HG02870 (cell line): ENCODE measurements at regions not wholly inside any gene's neighbourhood (a gene's known extent, or its start where the extent isn't known, plus 50 kb on each side); places are given as distances from the start of the nearest gene placed in this dataset.

Experiments
- ATAC-seq: cut with Tn5 transposase; IDR thresholded peaks from one replicate; pipeline ENCODE4 v1.9.1; 2021; ENCODE audit warnings: mild to moderate bottlenecking, moderate library complexity; ENCODE audit not compliant: unreplicated experiment

DNA sequence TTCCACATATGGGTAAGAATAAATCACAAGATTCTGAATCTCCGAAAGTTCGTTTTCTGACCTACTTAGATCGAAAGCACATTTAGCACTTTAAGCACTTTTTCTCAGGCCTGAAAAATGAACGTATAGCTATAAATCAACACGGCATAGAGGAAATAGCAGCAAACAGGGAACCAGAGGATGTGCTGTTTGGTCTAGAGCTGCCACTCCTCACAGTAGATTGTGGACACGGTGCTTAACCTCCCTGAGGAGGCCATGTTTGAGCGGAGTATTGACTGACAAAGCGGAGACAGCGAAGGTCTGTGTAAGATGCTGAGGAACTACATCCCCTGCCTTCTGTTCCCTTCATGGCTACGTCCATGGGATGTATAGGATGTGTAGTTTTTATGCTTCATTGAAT, 452.8 kb upstream of the NCAM2 start:
- no peak for ATAC-seq

- no peak for ATAC-seq
Observed at GRCh38 chr21:20551939-20552338, 446.3 kb upstream of the NCAM2 start.

DNA sequence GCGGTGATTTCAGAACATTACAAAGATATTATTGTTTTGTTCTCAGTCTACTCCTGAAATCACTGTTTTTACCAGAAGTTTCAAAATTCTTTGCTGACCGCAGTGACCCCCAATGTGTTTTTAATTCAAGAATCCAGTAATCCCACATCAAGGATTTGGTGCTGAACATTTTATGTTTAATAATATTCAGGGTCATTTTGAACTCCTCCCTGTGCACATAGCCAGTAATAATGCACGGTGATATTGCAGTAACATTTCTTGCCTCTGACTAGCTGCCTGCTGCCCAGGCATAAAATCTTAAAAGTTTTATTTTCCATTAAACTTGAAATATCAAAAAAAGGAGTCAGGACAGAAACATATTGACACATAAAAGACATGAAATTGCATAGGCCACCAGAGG, 443.4 kb upstream of the NCAM2 start:
- ATAC-seq = no peak

DNA sequence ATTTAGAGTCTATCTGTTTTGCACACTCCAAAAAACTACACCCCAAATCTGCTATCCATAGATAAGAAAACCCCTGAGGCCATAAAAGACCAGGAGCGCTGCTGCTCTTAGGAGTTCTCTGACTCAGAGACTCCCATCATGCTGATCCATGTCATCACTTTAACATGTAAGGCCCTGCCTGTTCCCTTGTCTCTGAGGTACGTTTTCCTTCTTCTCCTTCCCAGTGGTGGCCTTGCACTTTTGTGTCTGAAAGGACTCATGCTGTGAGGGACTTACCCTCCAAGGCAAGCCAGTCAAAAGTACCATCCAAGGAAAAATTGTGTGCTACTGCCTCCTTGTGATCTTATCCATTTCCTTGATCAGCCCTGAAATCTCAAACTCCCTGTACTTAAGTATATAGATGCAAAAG, 427.4 kb upstream of the NCAM2 start:
- ATAC-seq = no peak

DNA sequence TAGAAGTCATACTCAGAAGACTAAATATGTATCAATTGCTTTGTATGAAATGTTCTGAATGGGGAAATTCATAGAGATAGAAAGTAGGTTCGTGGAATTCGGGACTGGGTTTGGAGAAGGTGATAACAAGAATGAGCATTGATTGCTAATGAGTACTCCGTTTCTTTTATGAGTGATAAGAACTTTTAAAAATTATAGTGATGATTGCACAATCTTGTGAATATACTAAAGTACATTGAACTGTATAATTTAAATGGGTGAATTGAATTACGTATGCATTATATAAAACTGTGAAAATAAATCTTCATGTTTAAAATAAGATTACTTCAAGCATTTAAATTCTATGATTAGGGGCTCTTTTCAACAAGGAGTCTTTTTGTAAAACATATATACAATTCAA, 425.6 kb upstream of the NCAM2 start:
- ATAC-seq = no peak

GRCh38 chr21:20581361-20581760, 416.8 kb upstream of the NCAM2 start:
- ATAC-seq = no peak

DNA sequence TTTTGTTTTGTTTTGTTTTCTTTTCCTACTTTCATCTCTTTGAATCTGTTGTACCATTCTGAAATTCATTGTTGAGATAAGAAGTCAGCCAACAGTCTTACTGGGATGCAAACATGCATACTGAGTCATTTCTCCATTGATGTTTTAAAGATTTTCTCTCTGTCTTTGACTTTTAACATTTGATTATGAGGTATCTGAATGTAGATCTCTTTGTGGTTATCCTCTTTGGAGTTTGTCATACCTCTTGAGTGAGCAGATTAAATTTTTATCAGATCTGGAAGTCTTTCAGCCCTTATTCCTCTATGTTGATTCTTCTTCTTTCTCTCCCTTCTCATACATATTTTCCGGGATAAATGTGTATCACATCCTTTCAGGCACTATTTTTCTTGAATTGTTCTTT, 406.9 kb upstream of the NCAM2 start:
- no peak for ATAC-seq

DNA sequence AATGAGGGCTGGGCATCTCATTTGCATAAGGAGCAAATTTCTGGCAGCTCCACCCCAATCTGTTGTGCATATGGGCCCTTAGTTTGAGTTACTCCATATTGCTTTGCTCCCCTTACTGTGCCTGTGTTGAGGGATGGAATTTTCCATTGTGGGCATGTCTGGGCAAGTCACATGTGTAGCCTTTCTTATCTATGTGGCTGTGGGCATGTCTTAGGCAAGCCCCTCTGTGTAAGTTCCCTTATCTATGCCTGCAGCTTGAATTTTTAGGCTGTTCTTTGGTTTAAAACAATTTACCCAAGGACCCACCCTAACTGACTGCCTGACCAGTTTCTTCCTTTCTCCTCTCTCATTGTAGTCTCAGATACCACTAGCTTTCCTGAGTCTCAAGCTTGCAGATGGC, 405.7 kb upstream of the NCAM2 start:
- ATAC-seq = no peak

GRCh38 chr21:20603236-20603635, 395.0 kb upstream of the NCAM2 start:
- no peak for ATAC-seq

GRCh38 chr21:20611008-20611407, 387.2 kb upstream of the NCAM2 start:
- ATAC-seq = no peak

- ATAC-seq = no peak
Observed at GRCh38 chr21:20613654-20614053, 384.6 kb upstream of the NCAM2 start.

- ATAC-seq = no peak
Observed at GRCh38 chr21:20617130-20617529, 381.1 kb upstream of the NCAM2 start.

- no peak for ATAC-seq
Observed at GRCh38 chr21:20618878-20619277, 379.3 kb upstream of the NCAM2 start.

GRCh38 chr21:20627594-20627993, 370.6 kb upstream of the NCAM2 start:
- ATAC-seq = no peak

DNA sequence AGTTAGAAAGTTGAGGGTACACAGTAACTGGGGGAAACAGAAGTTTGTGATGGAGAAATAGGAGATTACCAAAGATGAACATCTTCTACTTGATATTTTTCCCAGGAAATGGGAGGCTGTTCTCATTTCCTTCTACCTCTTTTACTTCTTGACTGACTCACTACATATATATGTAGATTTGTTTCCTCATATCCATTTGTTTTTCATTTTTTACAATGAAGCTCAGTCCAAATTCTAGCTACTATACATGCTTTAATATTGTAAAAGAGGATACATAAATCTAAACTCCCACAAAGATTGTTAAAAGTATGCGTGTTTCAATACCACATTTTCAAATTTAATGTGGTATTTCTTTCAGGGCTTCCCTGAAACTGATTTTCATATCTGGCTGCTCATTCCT, 366.6 kb upstream of the NCAM2 start:
- ATAC-seq = no peak

DNA sequence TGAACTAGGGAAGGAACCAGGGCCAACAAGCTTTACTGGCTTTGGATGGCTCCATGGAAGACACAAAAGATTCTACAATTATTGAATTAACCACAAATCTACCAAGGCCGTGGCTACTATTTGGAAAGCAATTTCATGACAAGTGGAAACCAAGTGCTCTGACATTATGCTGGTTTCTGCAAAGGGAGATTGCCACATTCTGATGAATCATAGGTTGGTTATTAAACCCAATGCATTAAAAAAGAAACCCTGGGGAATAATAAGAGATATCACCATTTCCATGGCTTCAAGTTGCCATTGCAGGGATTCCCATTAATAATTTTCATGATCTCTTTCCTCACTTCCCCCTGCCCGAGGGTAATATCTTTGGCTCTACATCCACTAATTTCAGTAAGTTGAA, 359.2 kb upstream of the NCAM2 start:
- ATAC-seq = no peak

- no peak for ATAC-seq
Observed at GRCh38 chr21:20641241-20641640, 357.0 kb upstream of the NCAM2 start.

GRCh38 chr21:20642681-20643080, 355.5 kb upstream of the NCAM2 start:
- ATAC-seq = no peak

DNA sequence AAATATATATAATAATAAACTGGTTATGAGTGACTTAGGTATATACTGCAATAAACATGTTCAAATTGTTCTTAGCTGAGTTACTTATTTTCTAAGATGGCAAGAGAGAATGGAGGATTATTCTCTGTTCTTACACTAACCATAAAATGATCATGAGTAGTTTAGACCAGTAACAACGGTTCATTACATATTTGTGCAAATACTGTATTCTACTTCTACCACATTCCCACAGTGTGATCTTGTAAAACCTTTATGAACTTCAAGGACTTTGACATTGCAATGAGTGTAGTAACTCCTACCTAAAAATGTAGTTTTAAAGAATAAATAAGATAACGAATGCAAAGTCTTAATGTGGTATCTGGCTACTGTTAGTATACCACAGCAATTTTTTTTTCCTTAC, 353.7 kb upstream of the NCAM2 start:
- ATAC-seq = no peak

GRCh38 chr21:20645344-20645743, 352.9 kb upstream of the NCAM2 start:
- no peak for ATAC-seq

- ATAC-seq = no peak
Observed at GRCh38 chr21:20646431-20647165, 351.6 kb upstream of the NCAM2 start.

DNA sequence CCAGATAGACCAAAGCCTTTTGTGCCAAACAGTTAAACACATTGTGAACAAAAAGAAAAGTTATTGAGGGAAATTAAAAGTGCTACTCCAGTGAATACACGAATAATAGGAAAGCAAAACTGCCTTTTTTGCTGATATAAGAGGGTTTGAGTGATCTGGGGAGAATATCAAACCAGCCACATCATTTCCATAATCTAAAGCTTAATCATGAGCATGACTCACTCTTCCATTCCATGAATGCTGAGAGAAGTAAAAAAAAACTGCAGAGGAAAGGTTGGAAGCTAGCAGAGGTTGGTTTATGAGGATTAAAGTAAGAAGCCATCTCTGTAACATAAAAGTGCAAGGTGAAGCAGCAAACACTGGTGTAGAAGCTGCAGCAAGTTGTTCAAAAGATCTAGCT, 350.6 kb upstream of the NCAM2 start:
- ATAC-seq = no peak

GRCh38 chr21:20649231-20649630, 349.0 kb upstream of the NCAM2 start:
- no peak for ATAC-seq
